ENCODE measurements at regions not wholly inside any gene's neighbourhood (a gene's known extent, or its start where the extent isn't known, plus 50 kb on each side); places are given as distances from the start of the nearest gene placed in this dataset.

DNA sequence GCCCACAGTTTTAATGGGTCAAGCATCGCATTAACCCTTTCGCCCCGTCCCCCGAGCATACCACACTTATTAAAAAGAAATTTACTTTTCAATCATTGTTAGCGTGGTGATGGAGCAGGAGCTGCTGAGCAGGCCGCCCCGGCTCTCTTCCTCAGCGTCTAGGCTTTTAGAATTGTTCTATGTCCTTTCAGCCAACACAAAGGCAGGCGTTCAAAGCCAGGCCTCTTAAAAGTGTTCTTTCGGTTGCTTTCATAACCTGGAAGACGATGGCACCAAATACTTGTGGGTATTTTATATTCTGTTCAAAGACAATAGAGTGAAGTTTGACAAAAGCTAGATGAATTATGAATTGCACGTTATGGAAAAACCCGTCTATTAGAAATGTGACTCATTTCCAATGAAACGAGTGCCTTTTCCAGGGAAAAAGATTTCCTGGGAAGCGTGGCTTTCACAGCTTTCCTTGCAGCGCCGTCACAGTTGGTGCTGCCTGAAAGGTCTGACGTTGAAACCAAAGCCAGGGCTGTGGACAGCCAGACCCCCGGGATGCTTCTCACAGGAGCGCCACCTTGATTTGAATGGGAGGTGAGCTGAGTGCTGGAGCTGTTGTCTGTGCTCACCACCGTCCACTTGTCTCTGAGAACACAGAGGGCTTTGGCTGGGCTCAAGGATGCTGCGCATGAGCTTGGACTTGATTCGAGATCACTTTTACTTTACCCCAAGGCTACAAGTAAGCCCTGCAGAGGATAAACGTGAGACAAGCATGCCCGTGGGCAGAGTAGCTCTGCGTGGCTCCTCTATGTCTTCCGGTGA is 78.8 kb downstream of the SOX1 start:
- TF ChIP-seq, protein P1, sequence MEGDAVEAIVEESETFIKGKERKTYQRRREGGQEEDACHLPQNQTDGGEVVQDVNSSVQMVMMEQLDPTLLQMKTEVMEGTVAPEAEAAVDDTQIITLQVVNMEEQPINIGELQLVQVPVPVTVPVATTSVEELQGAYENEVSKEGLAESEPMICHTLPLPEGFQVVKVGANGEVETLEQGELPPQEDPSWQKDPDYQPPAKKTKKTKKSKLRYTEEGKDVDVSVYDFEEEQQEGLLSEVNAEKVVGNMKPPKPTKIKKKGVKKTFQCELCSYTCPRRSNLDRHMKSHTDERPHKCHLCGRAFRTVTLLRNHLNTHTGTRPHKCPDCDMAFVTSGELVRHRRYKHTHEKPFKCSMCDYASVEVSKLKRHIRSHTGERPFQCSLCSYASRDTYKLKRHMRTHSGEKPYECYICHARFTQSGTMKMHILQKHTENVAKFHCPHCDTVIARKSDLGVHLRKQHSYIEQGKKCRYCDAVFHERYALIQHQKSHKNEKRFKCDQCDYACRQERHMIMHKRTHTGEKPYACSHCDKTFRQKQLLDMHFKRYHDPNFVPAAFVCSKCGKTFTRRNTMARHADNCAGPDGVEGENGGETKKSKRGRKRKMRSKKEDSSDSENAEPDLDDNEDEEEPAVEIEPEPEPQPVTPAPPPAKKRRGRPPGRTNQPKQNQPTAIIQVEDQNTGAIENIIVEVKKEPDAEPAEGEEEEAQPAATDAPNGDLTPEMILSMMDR (IDR thresholded peaks at IDR 0.05) = no peak
- TF ChIP-seq POLR2A (IDR thresholded peaks at IDR 0.05) = no peak

Data from thyroid gland (tissue), 4 donors.